GM19324 (cell line): ENCODE measurements at regions not wholly inside any gene's neighbourhood (a gene's known extent, or its start where the extent isn't known, plus 50 kb on each side); places are given as distances from the start of the nearest gene placed in this dataset.

Experiments used
- ATAC-seq: cut with Tn5 transposase; IDR thresholded peaks from one replicate; pipeline ENCODE4 v1.9.1; 2021; ENCODE audit warnings: mild to moderate bottlenecking, moderate library complexity; ENCODE audit not compliant: unreplicated experiment, low FRiP score

DNA sequence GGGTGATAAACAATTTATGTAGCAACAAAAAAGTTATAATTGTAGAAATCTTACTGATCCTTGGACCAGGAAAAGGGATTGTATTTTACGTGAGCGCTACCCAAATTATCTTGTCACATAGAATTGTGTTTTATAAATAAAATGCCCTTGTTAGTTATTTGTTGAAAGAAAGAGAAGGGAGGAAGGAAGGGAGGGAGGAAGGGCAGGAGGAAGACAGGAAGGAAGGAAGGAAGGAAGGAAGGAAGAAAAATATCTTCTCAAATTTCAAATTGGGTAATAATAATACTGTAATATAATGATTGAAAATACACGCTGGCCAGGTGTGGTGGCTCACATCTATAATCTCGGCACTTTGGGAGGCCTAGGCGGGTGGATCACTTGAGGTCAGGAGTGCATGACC is 206.2 kb upstream of the TLL1 start:
- ATAC-seq: no peak

DNA sequence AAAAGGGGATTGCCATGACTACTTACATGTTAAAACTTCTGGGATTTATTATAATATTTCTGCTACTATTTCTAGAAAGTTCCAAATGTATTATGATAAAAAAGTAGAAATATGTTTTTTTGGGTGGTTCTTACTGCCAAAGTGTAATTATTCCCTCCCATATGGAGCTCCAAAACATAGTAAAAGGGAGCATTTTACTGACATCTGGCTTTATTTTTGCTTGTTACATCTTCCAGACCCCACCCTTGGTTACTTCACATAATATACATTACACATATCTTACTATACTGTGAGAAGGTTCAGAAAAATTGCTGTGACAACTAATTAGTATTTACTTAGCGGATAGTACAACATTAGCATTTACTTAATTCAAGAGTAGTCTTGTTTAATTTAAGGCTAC is 205.1 kb upstream of the TLL1 start:
- ATAC-seq: no peak

DNA sequence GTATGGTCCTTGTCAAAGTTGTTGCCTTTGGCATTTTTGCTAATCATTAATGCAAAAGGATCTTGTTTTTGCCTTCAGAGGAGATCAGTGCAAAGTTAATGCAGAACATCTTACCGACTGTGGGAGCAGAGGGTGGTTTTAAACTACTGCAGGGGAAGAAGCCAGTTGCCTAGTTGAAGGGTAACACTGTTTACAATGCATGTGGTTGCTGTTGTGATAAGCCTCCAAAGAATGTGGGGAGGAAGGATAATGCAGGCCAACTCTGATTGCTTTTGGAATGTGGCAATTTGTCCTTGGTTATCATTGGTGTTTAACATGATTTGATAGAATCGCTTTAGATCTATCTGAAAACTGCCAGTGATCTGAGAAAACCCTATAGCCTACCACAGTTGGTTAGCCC is 204.3 kb upstream of the TLL1 start:
- no peak for ATAC-seq

DNA sequence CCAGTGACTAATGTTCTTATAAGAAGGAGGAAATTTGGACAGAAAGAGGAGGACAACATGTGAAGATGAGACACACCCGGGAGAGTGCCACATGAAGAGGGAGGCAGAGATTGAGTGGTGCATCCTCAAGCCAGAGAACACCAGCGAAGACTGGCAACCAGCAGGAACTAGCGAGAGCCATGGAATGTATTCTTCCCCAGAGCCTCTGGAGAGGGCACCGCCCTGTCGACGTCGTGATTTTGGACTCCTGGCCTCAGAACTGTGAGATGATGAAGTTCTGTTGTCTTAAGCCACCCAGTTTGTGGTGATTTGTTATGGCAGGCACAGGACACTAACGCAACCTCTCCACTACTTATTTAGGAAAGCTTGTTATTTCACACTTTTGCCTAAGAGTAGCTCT is 196.0 kb upstream of the TLL1 start:
- no peak for ATAC-seq

DNA sequence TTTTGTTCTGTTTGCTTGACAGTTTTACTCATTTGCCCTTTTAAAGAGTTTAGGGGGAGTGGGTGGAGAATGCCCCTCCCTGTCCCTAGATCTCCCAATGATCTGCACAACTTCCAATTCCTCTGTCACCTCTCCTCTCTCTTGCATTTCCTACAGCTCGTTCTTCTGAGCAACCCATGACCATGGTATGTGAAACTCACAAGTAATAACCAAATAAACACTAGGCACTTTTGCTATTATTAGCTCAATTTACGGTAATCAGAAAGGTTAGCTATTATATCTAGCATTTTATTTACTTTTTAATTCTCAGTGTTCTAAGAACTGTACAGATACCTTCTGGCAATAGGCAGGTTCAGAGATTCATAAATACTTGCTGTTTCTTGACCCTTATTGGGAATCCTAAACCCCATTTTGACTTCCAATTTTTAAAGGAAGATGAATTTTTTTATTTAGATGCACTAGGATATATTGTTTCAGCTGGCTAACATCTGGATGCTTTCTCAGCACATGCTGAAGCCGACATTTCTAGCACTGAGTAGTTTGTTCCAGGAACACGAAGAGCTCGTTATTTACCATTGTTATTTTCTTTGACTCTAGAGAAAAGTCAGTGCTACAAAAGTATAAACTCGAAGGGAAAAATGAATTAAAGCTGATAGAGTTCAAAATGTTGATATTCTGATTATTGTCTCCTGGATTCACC is 194.7 kb upstream of the TLL1 start:
- ATAC-seq: no peak

DNA sequence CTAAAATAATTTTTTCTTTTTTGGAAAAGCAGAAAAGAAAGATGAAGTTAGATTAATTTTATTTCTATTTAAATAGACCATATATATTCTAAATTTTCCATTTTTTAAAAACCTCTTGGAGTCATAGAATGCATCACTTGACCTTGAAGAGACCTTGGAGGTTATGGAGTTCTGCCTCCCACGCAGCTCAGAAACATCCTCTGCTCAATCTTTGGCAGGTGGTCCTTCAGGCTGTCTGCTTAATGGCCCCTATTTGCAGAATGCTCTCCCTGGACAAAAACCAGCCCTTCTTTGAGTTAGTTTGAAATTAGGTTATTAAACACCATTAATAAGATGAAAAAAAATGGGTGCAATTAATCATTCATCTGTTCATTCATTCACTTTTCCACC is 194.1 kb upstream of the TLL1 start:
- no peak for ATAC-seq

DNA sequence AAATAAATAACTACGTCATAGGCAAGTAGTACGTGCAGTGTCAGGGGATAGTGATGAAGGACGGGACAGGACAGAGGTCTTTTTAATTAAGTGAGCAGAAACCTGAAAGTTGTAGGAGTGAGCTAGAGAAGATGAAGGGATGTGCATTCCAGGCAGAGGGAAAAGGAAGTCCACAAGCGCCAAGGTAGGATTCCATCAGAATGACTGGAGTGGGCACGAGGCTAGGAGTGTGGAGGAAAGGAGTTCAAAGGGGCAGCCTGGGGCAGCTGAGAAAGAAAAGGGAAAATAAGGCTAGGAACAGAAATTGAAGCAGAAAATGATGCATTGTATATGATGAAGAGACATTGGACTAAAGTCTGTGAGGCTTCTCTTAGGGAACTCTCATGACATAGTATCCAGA is 192.2 kb upstream of the TLL1 start:
- no peak for ATAC-seq

DNA sequence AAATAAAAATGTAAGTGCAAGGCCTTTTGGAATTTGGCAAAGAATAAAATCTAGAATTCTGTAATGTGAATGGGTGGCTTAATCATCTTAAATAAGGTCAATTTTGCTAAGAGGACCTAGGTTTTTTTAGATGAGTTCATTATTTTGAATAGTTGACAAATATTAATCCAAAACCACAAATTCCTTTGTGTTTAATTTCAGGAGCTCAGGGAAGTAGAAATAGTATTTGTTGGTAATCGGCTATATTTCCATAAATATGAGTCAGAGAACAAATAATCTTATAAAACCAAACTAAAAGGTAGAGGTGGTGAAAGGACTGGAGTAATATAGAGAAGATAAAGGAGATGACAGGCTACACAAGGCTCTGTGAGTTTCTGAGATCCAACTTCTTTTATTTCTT is 190.4 kb upstream of the TLL1 start:
- no peak for ATAC-seq

DNA sequence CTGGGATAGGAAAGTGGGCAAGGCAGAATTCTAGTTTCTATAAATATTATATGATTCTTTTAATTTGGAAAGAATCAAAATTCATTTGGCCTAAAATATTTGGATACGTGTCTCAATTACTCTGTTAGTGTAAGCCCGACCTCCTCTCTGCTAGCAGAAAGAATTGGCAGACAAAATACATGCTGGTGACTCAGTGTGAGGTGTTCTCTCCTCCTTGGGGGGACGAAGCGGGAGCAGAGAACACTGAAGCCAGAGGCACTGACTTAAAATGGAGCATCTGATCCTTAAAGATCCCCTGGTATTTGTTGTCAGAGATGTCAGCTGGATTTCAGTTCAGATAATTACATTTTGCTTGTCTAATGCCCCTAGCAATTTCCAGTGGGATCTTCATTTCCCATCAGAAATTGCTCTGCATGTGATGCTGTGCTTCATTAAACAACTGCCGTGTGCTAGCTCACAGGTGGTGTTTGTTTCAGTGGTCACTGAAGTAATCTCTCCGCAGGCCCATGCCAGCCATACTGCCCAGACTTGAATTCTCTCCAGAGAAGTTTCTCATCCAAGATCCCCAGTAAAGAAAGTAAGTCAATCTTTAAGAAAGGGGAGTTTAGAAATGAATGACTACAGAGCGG is 188.7 kb upstream of the TLL1 start:
- ATAC-seq: no peak

DNA sequence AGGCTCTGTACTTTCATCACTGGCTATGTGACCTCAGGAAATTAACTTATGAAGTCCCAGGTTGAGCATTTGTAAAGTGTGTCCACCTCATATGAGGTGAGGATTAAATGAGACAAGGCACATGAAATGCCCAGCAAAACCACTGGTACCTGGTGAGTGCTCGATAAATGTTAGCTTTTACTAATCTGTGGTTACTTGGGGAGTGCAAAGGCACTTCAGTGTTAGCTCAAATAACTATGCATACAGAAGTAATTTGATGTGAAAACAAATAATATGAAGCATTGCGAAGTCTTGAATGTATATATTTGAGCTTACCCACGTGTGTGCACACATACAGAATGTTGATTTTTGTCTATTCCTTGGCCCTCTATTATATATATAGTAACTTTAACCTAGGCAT is 186.3 kb upstream of the TLL1 start:
- no peak for ATAC-seq

DNA sequence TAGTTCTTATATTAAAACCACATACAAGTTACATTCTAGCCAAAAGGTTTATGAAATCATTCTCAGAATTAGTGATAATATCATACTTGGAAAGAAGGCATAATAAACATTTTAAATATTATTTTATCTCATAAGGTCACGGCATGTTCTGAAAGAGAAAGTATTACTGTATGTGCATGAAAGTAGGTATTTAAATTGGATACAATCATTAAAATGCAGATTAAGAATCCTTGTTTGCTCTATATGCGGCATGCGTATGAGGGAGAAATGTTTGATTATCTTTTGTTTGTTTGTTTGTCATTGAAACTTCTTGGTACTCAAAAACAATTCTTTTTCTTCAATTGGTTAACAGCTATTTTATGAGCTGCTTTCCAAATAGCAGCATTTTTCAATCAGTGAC is 183.9 kb upstream of the TLL1 start:
- ATAC-seq: no peak

DNA sequence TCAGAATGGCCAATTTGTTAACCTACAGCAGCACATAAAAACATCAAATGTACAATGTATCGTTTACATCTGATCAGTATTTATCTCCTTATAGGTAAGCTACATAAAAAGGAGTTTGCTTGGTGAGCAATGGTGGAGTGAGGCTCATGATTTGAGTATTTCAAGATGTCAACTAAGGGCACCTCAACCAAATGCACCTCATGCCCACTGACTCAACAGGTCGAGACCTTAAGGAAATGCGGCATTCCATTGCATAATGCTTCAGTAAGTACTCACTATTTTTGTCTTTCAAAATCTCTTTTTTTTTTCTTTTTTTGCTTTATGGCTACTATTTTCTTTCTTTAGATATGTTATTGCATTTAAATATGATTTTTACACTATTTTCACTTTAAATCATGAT is 181.0 kb upstream of the TLL1 start:
- no peak for ATAC-seq

DNA sequence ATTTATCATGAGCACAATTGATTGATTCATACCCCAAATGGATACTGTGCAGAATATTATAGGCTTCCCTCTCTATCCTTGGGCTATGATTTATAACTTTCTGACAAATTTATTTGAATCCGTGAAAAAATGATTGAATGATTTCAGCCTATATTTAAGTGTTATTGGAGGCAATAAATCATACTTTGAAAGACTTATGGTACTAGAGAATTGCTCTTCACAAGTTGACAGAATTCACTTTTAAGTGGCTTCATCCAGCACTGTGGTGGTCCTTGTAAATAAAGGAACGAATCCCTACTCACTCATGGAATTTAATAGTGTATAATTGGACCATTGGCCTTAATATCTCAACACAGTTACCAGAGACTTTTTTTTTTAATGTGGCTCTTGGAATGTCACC is 174.8 kb upstream of the TLL1 start:
- no peak for ATAC-seq

DNA sequence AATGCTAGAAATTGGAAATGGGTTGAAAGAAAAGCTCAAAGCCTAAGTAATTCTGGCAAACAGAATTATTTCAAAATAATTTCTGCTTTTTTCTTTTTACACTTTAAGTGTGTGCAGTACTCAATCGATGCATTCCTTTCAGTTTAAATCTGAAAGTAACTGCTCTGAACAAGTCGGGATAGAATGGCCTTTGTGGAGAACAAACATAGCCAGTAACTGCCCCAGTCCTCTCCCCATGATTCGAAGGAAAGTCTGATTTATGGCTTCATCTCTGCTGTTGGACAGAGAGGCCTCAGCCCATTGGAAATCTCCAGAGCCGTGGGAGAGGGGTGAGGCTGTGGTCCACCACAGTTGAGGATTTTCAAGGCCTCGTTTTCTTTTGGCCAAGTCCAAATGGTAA is 174.0 kb upstream of the TLL1 start:
- no peak for ATAC-seq

DNA sequence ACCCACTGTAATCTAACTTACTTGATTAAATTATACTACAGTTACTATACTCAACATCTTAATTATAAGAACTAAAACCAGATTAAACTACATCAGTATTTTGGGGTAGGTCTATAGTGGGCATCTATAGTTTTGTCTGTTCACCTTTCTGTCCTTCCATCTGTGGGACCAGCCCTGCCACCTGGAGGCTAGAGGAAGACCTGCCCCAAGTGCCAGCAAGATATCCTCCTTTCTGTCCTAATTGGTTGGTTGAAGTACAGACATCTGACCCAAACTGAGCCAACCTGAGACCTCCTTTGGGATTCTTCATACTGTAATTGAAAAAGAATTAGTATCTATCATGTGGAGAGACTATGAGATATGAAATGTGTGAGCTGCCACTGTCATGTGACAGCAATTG is 172.2 kb upstream of the TLL1 start:
- no peak for ATAC-seq

DNA sequence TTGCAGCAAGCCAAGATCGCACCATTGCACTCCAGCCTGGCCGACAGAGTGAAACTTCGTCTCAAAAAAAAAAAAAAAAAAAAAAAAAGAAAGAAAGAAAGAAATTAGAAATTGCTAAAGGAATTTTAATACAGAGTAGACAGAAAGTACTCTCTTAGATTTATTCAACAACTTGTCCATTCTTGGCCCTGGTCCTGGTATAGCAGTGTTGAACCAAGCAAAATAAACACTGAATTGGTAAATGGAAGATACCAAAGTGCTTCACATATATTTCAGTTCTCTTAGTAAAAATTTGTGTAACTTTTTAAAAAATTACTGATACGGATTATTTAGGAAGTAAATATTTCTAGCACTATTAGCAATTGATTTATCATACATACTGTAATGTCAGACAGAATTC is 165.9 kb upstream of the TLL1 start:
- no peak for ATAC-seq

DNA sequence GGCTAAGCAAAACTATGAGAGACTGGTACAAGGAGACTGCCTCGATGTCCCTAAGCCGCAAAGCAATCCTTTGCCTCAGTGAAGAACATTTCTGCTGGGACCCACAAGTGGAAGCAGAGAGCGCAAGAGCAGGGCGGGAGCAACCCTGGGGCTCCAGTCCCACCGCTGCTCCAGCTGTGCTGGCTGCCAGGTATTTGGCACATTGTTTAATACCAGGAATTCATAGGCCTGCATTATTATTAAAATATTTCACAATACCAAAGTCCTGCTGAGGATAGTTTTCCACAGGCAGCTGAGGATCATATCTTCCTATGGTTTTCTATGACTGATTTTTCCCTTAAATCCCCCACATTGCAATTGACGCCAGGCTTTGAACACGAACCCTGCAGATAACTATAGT is 163.5 kb upstream of the TLL1 start:
- no peak for ATAC-seq

DNA sequence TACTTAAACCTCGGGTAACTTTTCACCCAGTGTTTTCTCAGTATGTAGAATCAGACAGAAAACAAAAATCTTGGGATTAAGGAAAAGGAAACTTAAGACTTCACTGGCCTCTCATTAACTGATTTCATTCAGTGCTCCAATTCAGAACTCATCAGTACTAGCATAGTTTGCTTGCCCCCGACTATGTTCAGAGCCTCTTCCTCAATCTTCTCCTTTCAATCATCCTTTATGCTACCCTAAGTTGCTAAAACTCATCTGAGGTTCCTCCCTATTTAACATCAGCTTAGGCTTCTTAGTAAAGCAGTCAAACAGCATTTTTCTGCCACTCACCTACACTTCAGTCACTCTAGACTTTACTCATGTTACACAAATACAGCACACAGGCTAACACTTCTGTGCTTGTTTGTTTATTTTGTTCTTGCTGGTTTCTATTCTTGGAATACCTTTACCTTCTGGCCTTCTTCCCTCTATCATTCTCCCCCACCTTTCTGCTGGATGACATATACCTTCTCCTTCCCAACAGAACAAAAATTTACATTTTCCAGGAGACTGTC is 163.0 kb upstream of the TLL1 start:
- no peak for ATAC-seq

DNA sequence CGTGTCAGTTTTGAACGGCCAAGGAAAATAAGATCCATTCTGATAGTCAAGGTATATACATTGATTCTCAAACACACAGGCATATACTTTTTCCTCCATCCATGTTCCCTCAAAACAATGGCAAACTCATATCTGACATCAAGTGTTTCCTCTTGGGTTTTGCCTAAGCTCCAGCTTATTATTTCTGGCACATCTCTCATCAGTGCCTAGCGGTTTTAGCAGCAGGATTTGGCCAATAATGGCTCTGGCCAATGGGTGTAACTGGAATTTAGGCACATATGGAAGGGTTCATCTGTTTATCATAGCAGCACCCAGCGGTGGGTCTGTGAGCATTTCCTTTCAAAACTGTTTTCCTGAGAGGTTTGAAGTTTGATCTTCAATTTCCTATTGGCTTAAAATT is 161.6 kb upstream of the TLL1 start:
- no peak for ATAC-seq

DNA sequence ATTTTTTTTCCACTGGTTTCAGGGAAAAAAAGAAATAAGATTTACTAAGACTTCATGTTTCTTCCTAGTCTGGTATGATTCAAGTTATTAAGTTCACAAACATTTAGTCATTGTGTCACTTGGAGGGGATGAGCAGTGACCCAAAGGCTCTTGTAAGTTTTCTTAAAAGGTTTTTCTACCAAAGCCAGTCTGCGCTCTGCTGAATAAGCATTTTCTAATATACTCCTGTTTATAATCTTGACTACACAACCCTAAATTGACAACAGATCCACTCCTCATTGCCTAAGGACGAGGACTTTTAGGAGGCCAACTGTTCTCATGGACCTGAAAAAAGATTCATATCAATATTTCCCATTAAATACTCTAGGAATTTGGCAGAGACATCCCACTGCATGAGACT is 161.1 kb upstream of the TLL1 start:
- no peak for ATAC-seq

DNA sequence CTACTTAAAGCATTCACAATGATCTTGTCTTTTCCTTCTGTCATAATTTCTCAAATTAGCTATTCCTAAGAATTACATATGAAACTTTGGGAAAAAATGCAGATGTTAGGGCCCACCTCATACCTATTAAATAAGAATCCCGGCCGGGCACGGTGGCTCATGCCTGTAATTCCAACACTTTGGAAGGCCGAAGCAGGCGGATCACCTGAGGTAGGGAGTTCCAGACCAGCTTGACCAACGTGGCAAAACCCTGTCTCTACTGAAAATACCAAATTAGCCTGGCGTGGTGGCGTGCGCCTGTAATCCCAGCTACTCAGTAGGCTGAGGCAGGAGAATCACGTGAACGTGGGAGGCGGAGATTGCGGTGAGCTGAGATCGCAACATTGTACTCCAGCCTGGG is 158.4 kb upstream of the TLL1 start:
- ATAC-seq: no peak

DNA sequence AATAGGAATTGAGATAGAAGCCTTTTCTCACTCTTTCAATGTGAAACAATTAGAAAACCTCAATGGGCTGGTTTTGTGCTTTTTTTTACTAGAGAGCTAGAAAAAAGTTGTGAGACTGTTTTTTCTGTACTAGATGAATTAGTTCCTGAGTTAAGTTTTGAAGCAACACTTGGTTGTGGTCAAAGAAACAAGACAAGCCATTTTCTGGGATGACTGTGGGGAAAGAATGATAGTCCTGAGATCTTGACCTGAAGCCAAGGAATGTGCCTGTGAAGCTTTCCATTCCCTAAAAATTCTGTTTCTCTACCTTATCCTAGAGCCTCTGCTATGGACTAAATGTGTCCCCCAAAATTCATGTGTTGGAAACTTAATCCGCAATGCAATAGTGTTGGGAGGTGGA is 157.8 kb upstream of the TLL1 start:
- ATAC-seq: no peak
